GM23338 (cell line): ENCODE measurements at regions not wholly inside any gene's neighbourhood (a gene's known extent, or its start where the extent isn't known, plus 50 kb on each side); places are given as distances from the start of the nearest gene placed in this dataset.

Source experiments
- ATAC-seq: fragments of 200-7000 bp; cut with Tn5 transposase; 3 replicates; pipeline ENCODE4 v1.9.1; 2020
- DNase-seq: peaks from one replicate; pipeline ENCODE4 v3.0.0-alpha.2; 2015; ENCODE audit warnings: low spot score
- H2AFZ ChIP-seq: fragments of 200-600 bp; sonication (generic); 2 replicates; pipeline ENCODE4 v1.8.0; 2016; ENCODE audit warnings: antibody characterized with exemption, mild to moderate bottlenecking, moderate library complexity
- H3F3A ChIP-seq: fragments of 200-600 bp; sonication (generic); replicated peaks from 2 replicates; pipeline ENCODE4 v1.8.0; 2017; ENCODE audit warnings: antibody characterized with exemption, mixed run types, low read depth
- H3K27ac ChIP-seq: fragments of 200-600 bp; sonication (generic); 2 replicates; pipeline ENCODE4 v1.6.1; 2016; ENCODE audit warnings: low read depth
- H3K27me3 ChIP-seq: fragments of 200-600 bp; sonication (generic); 2 replicates; pipeline ENCODE4 v1.8.0; 2016; ENCODE audit warnings: mild to moderate bottlenecking, mixed run types, moderate library complexity; ENCODE audit not compliant: insufficient read depth
- H3K36me3 ChIP-seq: fragments of 200-600 bp; sonication (generic); 2 replicates; pipeline ENCODE4 v1.8.0; 2016; ENCODE audit warnings: mild to moderate bottlenecking; ENCODE audit not compliant: insufficient read depth
- H3K4me1 ChIP-seq: fragments of 200-600 bp; sonication (generic); 2 replicates; pipeline ENCODE4 v1.8.0; 2016; ENCODE audit warnings: mild to moderate bottlenecking, moderate library complexity; ENCODE audit not compliant: insufficient read depth
- H3K4me2 ChIP-seq: fragments of 200-600 bp; sonication (generic); 2 replicates; pipeline ENCODE4 v1.7.1; 2017; ENCODE audit warnings: mixed run types
- H3K4me3 ChIP-seq: fragments of 200-600 bp; sonication (generic); 2 replicates; pipeline ENCODE4 v1.6.1; 2016; ENCODE audit warnings: mixed run types
- H3K79me2 ChIP-seq: fragments of 200-600 bp; sonication (generic); replicated peaks from 2 replicates; pipeline ENCODE4 v1.8.0; 2017; ENCODE audit warnings: mild to moderate bottlenecking; ENCODE audit not compliant: insufficient read depth
- H3K9me2 ChIP-seq: fragments of 200-600 bp; sonication (generic); 2 replicates; pipeline ENCODE4 v1.8.0; 2017; ENCODE audit not compliant: insufficient read depth
- H4K20me1 ChIP-seq: fragments of 200-600 bp; sonication (generic); replicated peaks from 2 replicates; pipeline ENCODE4 v1.8.0; 2017; ENCODE audit warnings: mild to moderate bottlenecking; ENCODE audit not compliant: insufficient read depth
- H3K27ac Mint-ChIP-seq: 2 replicates; pipeline ENCODE4 v1.8.0; 2020; ENCODE audit warnings: inconsistent platforms, mild to moderate bottlenecking, moderate library complexity, mixed read lengths
- H3K27me3 Mint-ChIP-seq: 3 replicates; pipeline ENCODE4 v1.8.0; 2022; ENCODE audit warnings: low read depth, mild to moderate bottlenecking, moderate library complexity, mixed read lengths, inconsistent platforms; ENCODE audit not compliant: insufficient read depth, poor library complexity
- H3K36me3 Mint-ChIP-seq: 3 replicates; pipeline ENCODE4 v1.8.0; 2021; ENCODE audit warnings: low read depth, mild to moderate bottlenecking, inconsistent platforms, moderate library complexity, mixed read lengths
- H3K4me1 Mint-ChIP-seq: 3 replicates; pipeline ENCODE4 v1.8.0; 2020; ENCODE audit warnings: mild to moderate bottlenecking, inconsistent platforms, mixed read lengths
- H3K4me3 Mint-ChIP-seq: 3 replicates; pipeline ENCODE4 v1.8.0; 2021; ENCODE audit warnings: moderate library complexity, mild to moderate bottlenecking, inconsistent platforms, mixed read lengths
- H3K9me3 Mint-ChIP-seq: 3 replicates; pipeline ENCODE4 v1.8.0; 2020; ENCODE audit warnings: moderate library complexity, mild to moderate bottlenecking, inconsistent platforms, mixed read lengths
- CREB1 ChIP-seq: fragments of 250-450 bp; sonication (Bioruptor Pico); IDR thresholded peaks from 2 replicates; pipeline ENCODE4 v1.5.0; 2020; ENCODE audit warnings: low read depth, mild to moderate bottlenecking, moderate library complexity
- EZH2 ChIP-seq: fragments of 200-600 bp; sonication (generic); IDR thresholded peaks from one replicate; pipeline ENCODE4 v1.8.0; 2017; ENCODE audit warnings: antibody characterized with exemption, mild to moderate bottlenecking, low read depth; ENCODE audit not compliant: unreplicated experiment
- POLR2AphosphoS5 ChIP-seq: IDR thresholded peaks from 2 replicates; pipeline ENCODE4 v1.6.1; 2016; ENCODE audit warnings: antibody characterized with exemption, low read depth
- REST ChIP-seq: IDR thresholded peaks from one replicate; pipeline ENCODE4 v1.6.1; 2018; ENCODE audit warnings: antibody characterized with exemption; ENCODE audit not compliant: unreplicated experiment
- STAT1 ChIP-seq: IDR thresholded peaks from one replicate; pipeline ENCODE4 v1.6.1; 2016; ENCODE audit warnings: antibody characterized with exemption; ENCODE audit not compliant: unreplicated experiment
- ZNF331 ChIP-seq: fragments of 250-450 bp; sonication (Bioruptor Pico); IDR thresholded peaks from 2 replicates; pipeline ENCODE4 v1.5.0; 2020; ENCODE audit warnings: low read depth, mild to moderate bottlenecking, moderate library complexity
- ZNF462 ChIP-seq: fragments of 250-450 bp; sonication (Bioruptor Pico); IDR thresholded peaks from 2 replicates; pipeline ENCODE4 v1.5.0; 2020; ENCODE audit warnings: mild to moderate bottlenecking, moderate library complexity

GRCh38 chr5:44711901-44712300, 96.8 kb upstream of the MRPS30 start (continued):
- TF ChIP-seq ZNF462 (CRISPR knock-in tag) (no peak), EZH2 (no peak)

GRCh38 chr5:44708602-44709001, 100.1 kb upstream of the MRPS30 start:
- Histone ChIP-seq H4K20me1 (no peaks in the 10 kb centered on the region), H2AFZ (no peak overlapping the region), H3K36me3 (no peaks in the 10 kb centered on the region), H3K27me3 (no peaks in the 10 kb centered on the region), H3K4me3 (no peak overlapping the region), H3K4me1 (no peaks in the 10 kb centered on the region), H3K79me2 (no peaks in the 10 kb centered on the region), H3K4me2 (no peak overlapping the region), H3F3A (no peaks in the 10 kb centered on the region), H3K9me2 (no peaks in the 10 kb centered on the region), H3K27ac (no peak overlapping the region)
- no peak for DNase-seq
- peaks cover 7% of the 10 kb centered on the region for H3K9me3 Mint-ChIP-seq
- H3K36me3 Mint-ChIP-seq, result peaks cover 6% of the 10 kb centered on the region; the same call in 1 of the 3 replicates
- H3K27ac Mint-ChIP-seq, result no peak overlapping the region
- H3K4me1 Mint-ChIP-seq, result no peaks in the 10 kb centered on the region
- no peak for ATAC-seq
- no peak overlapping the region for H3K4me3 Mint-ChIP-seq
- H3K27me3 Mint-ChIP-seq, result no peaks in the 10 kb centered on the region
- TF ChIP-seq ZNF462 (CRISPR knock-in tag) (no peak), POLR2AphosphoS5 (no peak), STAT1 (no peak), REST (no peak), CREB1 (CRISPR knock-in tag) (no peak), ZNF331 (CRISPR knock-in tag) (no peak)
